Adrenal gland (tissue), 5 donors: ENCODE measurements at regions not wholly inside any gene's neighbourhood (a gene's known extent, or its start where the extent isn't known, plus 50 kb on each side); places are given as distances from the start of the nearest gene placed in this dataset.

Experiments used
- POLR2A ChIP-seq, 2 donors: fragments of 450-650 bp; IDR thresholded peaks; one replicate each; pipeline ENCODE4 v1.6.1; 2017; ENCODE audit warnings: antibody characterized with exemption in 2 of 2, mild to moderate bottlenecking in 2 of 2, moderate library complexity in 1 of 2
- TF ChIP-seq, protein P1 (sequence below), 6 experiments: fragments of 450-650 bp in 4 of 6; fragments of 200-600 bp in 2 of 6; sonication (generic) in 1 of 6; IDR thresholded peaks; 1 replicate in 5 of 6; 2 replicates in 1 of 6; pipeline versions ENCODE4 v1.5.1 to v1.8.0; 2016 to 2021; ENCODE audit warnings: antibody characterized with exemption in 6 of 6, mild to moderate bottlenecking in 2 of 6, moderate library complexity in 1 of 6
- donor health status: DM: no; HTN: no; CAD: no.

DNA sequence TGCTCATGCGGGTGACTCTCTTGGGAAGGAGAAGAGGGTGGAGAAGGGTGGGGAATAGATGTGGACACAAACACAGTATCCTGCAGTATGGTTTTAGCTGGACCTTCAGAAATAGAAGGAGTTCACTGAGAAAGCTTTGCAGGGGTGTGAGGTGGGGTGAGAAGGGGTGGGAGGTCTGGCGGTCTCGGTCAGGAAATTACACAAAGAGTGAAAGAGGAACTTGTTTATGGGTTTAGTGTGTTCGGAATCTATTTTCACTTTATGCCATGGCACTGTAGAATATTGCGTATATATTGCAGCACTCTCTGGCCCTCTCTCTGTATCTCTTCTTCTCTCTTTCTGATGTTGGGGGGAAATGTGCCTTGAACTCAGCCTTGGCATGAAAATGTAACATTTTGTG is 148.2 kb upstream of the GOT2 start:
- TF ChIP-seq, protein P1, sequence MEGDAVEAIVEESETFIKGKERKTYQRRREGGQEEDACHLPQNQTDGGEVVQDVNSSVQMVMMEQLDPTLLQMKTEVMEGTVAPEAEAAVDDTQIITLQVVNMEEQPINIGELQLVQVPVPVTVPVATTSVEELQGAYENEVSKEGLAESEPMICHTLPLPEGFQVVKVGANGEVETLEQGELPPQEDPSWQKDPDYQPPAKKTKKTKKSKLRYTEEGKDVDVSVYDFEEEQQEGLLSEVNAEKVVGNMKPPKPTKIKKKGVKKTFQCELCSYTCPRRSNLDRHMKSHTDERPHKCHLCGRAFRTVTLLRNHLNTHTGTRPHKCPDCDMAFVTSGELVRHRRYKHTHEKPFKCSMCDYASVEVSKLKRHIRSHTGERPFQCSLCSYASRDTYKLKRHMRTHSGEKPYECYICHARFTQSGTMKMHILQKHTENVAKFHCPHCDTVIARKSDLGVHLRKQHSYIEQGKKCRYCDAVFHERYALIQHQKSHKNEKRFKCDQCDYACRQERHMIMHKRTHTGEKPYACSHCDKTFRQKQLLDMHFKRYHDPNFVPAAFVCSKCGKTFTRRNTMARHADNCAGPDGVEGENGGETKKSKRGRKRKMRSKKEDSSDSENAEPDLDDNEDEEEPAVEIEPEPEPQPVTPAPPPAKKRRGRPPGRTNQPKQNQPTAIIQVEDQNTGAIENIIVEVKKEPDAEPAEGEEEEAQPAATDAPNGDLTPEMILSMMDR (IDR thresholded peaks at IDR 0.05), result no peak
- no peak for TF ChIP-seq POLR2A (IDR thresholded peaks at IDR 0.05)
